ENCODE measurements at regions not wholly inside any gene's neighbourhood (a gene's known extent, or its start where the extent isn't known, plus 50 kb on each side); places are given as distances from the start of the nearest gene placed in this dataset.
A peak's percentile ranks its signal among the peaks of the same experiment; 100 is the strongest.

- no peak overlapping the region for H3K4me3 ChIP-seq (ENCODE audit: low read depth, low read length)
- DNase-seq (ENCODE audit: low read depth), result no peak
Measured at GRCh38 chr11:116194156-116194904, 578.5 kb downstream of the BUD13 start.

- no peak for DNase-seq (ENCODE audit: low read depth)
- H3K4me3 ChIP-seq (ENCODE audit: low read depth, low read length), result peak overlapping the region; percentile 42
Measured at GRCh38 chr11:116193321-116194131, 579.3 kb downstream of the BUD13 start.

GRCh38 chr11:116192509-116193210 lies 580.1 kb downstream of the BUD13 start:
- no peak for DNase-seq (ENCODE audit: low read depth)
- H3K4me3 ChIP-seq (ENCODE audit: low read depth, low read length), result peak overlapping the region; percentile 42

GRCh38 chr11:116190861-116191260 lies 581.9 kb downstream of the BUD13 start:
- no peak for DNase-seq (ENCODE audit: low read depth)
- no peak overlapping the region for H3K4me3 ChIP-seq (ENCODE audit: low read depth, low read length)

GRCh38 chr11:116189408-116190170 lies 583.2 kb downstream of the BUD13 start:
- DNase-seq (ENCODE audit: low read depth), result no peak
- no peak overlapping the region for H3K4me3 ChIP-seq (ENCODE audit: low read depth, low read length)

- no peak for DNase-seq (ENCODE audit: low read depth)
- H3K4me3 ChIP-seq (ENCODE audit: low read depth, low read length), result no peak overlapping the region
Measured at GRCh38 chr11:116188350-116188749, 584.4 kb downstream of the BUD13 start.

GRCh38 chr11:116187026-116187425 lies 585.8 kb downstream of the BUD13 start:
- no peak overlapping the region for H3K4me3 ChIP-seq (ENCODE audit: low read depth, low read length)
- DNase-seq (ENCODE audit: low read depth), result no peak

GRCh38 chr11:116185551-116185950 lies 587.2 kb downstream of the BUD13 start:
- no peak overlapping the region for H3K4me3 ChIP-seq (ENCODE audit: low read depth, low read length)
- DNase-seq (ENCODE audit: low read depth), result no peak

GRCh38 chr11:116184763-116185162 lies 588.0 kb downstream of the BUD13 start:
- no peak for DNase-seq (ENCODE audit: low read depth)
- H3K4me3 ChIP-seq (ENCODE audit: low read depth, low read length), result no peak overlapping the region

GRCh38 chr11:116182356-116182966 lies 590.3 kb downstream of the BUD13 start:
- H3K4me3 ChIP-seq (ENCODE audit: low read depth, low read length), result no peak overlapping the region

GRCh38 chr11:116180806-116181600 lies 591.8 kb downstream of the BUD13 start:
- no peak for DNase-seq (ENCODE audit: low read depth)
- H3K4me3 ChIP-seq (ENCODE audit: low read depth, low read length), result no peak overlapping the region

More at GRCh38 chr11:116182356-116182966, 590.3 kb downstream of the BUD13 start:
- no peak for DNase-seq (ENCODE audit: low read depth)

- no peak for DNase-seq (ENCODE audit: low read depth)
- H3K4me3 ChIP-seq (ENCODE audit: low read depth, low read length), result no peak overlapping the region
Measured at GRCh38 chr11:116179401-116179800, 593.4 kb downstream of the BUD13 start.

- no peak for DNase-seq (ENCODE audit: low read depth)
- H3K4me3 ChIP-seq (ENCODE audit: low read depth, low read length), result no peak overlapping the region
Measured at GRCh38 chr11:116177521-116178210, 595.1 kb downstream of the BUD13 start.

GRCh38 chr11:116176484-116177005 lies 596.2 kb downstream of the BUD13 start:
- no peak for DNase-seq (ENCODE audit: low read depth)
- no peak overlapping the region for H3K4me3 ChIP-seq (ENCODE audit: low read depth, low read length)

GRCh38 chr11:116175707-116176106 lies 597.1 kb downstream of the BUD13 start:
- no peak overlapping the region for H3K4me3 ChIP-seq (ENCODE audit: low read depth, low read length)

GRCh38 chr11:116173941-116174911 lies 598.6 kb downstream of the BUD13 start:
- no peak for DNase-seq (ENCODE audit: low read depth)
- H3K4me3 ChIP-seq (ENCODE audit: low read depth, low read length), result no peak overlapping the region

More at GRCh38 chr11:116175707-116176106, 597.1 kb downstream of the BUD13 start:
- no peak for DNase-seq (ENCODE audit: low read depth)
